HG02763 (cell line): ENCODE measurements at regions not wholly inside any gene's neighbourhood (a gene's known extent, or its start where the extent isn't known, plus 50 kb on each side); places are given as distances from the start of the nearest gene placed in this dataset.

Source experiments
- ATAC-seq: cut with Tn5 transposase; IDR thresholded peaks from one replicate; pipeline ENCODE4 v1.9.1; 2021; ENCODE audit warnings: mild to moderate bottlenecking, moderate library complexity; ENCODE audit not compliant: unreplicated experiment

DNA sequence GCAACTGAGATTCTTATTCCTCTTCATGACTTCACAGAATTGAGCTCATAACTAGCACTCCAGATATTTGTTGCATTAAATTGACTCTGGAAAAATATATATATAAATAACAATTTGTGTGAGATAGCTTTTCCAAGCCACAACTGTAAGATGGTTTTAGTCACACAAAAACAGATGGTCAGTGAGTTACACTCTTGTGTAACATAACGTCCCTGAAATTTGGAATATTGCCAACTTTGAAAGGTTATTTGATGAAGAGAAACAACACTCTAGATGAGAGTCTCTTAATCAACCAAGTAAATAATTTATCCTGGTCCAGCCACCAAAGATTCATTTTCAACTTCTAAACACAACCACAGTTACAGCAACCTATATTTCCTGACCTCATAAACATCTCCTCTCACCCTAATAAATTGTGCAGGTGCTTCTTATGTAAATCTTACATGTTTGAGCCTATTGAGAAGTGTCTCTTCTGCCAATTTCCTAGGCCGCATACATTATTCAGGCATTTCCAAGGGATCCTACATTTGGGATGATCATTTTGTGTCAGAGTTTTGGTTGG lies 84.9 kb upstream of the ACP3 start:
- ATAC-seq: no peak

DNA sequence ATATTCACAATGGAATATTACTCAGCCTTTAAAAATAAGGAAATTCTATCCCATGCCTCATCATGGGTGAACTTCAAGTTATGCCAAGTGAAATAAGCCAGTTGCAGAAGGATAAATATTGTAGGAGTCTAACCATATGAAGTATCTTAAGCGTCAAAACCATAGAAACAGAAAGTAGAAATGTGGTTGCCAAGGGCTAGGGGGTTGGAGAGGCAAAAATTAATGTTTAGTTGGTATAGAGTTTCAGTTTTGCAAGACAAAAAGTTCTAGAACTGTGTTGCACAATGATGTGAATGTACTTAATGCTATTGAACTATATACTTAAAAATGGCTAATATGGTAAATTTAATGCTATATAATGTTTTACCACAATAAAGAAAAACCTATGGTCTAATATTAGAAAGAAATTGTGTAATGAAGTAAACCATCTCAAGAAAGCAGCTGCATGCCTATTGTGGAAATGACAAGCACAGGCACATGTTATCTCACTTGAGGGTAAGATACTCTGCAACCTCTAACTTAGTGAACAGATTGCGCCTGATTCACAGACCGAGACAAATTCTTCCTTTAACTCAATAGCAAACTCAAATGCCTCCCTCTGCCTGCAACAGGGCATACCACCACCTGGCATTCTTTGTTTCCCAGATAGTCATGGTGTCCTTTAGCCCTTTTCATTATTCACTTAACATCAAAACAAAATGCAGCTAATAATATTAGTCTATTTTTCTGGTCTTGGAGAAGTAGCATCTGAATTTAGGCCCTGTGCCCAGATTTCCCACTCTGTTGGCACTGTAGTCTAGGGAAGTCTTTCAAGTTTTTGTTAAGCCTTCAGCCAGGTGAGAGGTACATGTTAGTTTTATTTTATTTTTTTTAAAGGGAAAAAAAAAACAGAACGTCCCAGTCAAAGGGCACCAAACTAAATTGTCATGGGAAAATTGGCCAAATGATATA lies 80.2 kb upstream of the ACP3 start:
- peak; percentile 84 for ATAC-seq

DNA sequence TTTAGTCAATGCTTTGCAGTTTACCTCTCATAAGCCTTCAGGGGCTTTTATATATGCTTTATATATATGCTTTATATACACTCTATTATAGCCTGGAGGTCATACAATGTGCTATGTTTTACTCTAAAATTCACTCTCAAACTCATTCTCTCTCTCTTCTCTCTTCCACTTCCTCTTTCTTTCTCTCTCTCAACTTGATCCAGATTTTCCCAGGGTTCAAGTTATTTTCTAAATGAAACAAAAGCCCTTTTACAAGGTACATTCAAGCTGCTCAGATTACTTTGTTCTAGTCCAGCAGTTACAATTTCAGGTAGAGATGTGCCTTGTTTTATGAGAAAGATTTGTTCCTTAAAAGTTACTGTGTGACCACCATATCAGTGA lies 79.6 kb upstream of the ACP3 start:
- no peak for ATAC-seq

DNA sequence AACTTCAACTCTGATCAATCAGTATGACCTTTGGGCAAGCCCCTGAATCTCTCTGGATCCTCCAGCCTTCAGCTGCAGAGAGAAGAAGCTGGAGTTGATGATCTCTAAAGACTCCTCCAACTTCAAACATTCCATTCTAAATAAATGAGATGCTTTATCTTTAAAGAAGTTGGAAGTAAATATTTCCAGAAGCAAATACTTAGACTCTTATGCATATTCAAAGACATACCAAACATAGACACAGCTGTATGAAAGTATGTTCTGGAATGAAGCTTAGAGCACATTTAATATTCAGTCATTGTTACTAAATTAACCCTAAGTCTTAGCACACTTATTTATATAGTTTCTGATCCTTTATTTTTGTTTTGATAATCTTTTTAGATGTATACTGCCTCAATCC lies 77.6 kb upstream of the ACP3 start:
- no peak for ATAC-seq

DNA sequence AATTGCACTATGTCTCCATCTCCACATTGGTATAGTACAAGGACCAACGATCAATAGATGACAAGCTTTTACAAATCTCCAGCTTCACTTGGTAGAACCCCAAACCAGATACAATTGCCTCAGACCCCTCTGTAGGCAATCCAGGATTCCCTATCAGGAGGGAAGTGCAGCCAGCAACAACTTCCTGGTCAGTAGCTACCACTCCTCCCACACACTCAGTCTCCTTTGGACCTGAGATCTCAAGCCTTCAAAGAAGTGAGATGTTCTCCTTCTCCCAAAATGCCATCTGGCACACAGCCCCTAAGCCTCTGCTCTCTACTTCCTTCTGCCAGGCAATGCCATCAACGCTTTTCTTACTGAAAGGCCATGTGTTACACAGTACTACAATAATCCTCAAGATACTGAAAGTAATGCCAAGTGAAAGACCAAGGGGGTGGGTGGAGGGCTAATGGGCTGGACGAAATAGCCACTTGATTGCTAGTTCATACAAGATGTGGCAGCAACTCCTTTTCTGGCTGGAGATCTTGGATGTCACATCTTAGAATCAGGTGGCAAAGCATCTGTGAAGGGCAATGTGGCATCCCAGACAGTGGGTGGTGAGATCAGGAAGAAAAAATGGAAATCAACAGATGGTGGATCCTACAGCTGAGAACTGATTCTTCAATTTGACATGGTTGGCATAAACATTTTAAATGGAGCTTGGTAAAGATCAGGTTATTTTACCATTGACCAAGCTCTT lies 75.3 kb upstream of the ACP3 start:
- no peak for ATAC-seq

DNA sequence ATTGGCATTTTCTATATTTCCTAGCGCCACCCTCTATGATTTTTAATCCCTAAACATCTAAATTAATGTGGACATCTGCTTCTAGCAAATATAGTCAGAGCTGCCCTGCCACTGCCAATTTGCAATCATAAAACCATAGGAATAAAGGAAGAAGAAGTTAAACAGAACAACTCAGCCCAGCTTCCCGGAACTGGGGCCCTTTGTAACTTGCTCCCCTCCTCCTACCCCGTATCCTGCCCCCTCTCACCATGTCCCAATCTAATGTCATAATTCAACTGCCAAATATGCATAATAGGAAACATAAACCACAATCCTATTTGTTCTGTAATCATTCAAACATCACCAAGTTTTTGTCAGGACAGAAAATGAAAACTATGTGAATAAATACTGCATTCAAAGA lies 74.4 kb upstream of the ACP3 start:
- ATAC-seq: no peak

DNA sequence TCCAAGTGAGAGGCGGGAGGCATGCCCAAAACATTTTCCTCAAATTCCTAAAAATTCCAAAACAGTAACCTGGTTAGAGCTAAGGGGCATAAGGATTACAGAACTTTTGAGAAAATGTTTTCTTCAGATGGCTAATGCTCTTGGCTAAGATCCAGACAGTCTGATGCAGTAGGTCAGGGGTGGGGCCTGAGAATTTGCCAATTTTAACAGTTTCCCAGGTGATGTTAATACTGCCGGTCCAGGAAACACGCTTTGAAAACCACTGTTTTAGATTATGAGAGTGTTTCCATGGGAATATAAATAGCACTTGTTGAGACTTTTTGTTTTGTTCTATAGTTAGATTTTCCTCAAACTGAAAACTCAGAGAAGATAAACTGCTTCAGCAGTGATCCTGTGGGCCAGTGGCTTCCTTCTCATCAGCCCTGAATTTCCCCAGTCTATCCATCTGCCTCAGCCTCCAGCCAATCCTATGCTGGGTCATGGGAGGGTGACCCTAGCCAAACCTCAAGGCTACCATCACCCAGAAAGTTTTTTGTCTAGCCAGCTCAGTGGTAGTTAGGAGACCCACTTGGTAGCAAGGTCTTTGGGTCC lies 71.6 kb upstream of the ACP3 start:
- no peak for ATAC-seq

DNA sequence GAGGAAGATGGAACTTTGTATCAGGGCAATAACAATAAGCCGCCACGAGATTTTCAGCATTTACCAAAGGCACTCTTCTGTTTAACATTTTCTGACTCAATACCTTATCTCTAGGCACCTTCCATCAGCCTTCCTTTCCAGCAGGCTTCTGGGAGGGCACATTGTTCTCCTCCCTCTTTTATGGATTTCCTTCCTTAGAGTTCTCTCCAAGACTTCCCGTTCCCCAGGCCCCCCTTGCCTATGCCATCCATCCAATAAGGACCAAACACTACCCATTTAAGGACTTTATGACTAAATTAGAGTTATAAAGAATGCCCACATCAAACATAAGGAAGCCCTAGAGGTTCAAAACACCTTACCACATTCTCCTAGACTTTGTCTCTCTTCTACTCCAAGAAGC lies 71.0 kb upstream of the ACP3 start:
- no peak for ATAC-seq

DNA sequence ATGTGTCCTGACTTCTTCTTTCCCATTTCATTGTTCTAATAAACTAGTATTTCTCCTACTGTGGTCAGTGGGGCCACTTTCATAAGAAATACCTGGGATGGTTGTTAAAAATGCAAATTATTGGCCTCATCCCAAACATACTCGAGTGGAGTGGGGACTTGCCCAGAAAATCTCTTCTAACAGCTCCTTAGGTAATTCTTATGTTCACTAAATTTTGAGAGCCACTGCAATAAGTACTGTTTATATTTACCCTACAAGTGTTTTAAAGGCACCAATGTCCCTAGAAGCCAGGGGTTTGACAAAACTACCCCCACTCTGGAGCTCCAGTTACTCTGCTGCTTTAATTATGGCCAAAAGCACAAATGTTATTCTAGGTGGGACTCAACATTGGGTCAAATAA lies 70.0 kb upstream of the ACP3 start:
- ATAC-seq: no peak

DNA sequence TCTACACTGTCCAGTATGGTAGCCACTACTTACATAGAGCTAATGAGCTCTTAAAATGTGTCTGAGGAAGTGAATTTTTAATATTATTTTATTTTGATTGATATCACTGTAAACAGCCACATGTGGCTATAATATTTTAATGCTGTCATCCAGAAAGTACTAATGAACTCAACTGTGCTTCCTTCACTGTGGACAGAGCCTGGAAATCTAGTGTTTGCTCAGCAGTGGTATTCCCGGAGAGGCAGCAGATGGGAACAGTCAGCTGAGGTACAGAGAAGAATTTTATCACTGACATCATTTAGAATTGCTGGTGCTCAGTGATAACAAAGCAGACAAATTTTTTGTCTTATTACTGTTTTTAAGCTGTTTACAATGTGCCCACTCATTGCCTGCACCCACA lies 68.7 kb upstream of the ACP3 start:
- ATAC-seq: no peak

DNA sequence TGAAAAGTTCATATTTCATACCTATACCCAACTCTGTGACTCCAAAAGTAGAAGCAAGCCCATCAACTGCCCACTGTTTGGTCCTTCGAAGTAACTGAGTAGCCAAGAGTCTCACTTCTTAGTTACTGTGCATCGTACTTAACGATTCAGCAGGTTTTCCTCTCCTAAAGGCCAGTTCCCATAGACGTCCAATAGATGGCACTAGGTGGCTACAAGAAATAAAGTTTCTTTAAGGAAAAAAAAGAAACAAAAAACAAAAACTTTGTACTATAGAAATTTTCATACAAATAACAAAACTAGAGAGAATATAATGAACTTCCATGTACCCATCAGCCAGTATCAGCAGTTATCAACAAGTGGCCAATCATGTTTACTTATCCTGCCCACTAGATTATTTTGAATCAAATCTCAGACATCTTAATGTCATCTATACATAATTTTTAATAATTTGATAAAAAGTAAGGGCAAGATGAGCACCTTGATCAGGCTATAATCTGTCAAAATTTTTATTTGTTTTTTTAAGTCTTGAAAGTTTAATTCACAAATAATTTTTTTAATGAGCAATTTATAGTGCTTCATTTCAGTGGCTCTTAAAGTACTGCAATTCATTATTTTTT lies 63.8 kb upstream of the ACP3 start:
- no peak for ATAC-seq

DNA sequence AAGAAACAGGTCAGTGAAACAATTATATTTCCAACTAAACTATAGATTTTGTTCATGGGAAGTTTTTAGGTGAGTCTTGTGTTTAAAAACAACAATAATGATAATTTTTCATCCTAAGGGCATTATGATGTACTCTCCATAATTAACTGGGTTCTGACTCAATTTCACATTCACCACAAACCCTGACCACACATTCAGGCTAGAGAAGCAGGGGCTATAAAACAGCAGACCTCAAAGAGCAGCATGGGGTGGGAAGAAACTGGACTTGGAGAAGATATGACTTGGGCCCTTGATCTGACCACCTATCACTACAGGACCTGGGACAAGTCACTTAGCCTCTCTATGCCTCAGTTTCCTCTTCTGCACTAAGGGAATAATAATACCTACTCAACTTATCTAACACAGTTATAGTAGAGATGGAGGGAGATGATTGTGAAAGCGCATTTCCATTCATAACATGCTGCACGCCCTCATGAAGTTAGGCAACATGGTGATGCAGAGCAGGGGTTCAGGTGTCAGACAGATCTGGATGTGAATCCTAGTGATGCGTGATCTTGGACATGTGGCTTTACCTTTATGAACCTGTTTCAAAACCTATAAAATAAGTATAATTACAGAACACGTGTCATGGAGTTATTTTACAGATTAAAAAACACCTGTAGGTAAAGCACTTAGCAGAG lies 63.0 kb upstream of the ACP3 start:
- ATAC-seq: no peak

DNA sequence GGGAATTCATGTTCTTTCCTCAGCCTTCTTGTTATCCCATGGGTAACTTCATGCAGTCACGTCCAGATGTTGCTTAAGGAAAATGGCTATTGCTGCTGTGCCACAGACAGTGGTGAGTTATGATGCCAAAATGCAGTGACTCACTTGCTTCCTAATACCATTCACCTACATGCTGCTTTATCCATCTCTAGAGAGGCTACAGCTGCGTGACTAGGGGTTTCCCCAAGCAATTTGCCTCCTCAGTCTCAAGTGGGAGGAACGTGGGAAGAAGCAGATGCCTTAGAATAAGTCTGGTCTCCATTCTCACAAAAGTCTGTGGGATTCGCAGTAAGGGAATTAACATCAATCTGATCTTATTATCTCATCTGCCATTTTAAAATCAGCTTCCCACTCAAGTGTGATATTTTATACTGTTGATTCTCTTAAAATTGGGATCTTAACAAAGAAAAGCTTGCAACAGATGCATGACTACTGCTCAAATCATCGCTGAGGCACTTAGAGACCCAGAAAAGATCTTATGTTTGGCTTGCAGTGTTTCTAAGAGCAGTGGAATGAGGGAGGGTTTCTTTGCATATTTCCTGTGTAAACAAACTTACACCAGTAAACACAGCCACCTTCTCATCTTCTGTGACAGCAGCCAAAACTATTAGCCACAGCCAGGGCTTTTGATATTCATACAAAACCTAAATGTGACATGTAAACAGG lies 62.0 kb upstream of the ACP3 start:
- no peak for ATAC-seq

DNA sequence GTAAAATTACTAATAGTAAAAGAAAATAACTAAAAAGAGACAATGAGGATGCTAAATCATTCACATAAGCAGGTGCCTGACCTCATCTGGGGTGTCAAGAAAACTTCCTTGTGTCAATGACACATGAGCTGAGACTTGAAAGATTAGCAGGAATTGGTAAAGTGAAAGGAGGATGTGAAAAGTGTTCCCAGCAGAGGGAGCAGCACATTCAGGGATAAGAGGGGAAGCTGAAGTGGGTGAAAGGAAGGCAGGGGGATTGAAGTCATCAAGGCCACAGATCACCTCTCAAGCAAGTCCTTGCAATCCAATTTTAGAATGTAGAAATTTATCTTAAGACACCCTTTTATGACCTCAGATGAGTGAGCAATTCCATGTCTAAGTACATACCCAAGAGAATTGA lies 60.2 kb upstream of the ACP3 start:
- ATAC-seq: no peak

DNA sequence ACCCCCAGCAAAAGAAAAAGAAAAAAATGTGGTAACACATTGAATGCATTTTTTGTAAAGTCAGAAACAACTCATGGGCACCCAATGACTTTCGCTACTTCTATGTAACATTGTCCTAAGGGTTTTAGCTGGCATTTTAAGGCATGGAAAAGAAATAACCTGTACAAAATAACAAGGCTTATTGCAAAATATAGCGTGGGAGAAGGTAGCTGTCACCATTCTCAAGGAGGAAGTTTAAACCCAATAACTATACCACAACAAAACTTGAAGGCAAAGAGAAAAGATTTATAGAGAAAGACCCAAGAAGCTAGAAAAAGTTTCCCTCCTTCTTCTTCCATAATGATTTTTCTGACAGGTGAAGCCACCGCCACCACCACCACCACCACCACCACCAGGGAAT lies 55.7 kb upstream of the ACP3 start:
- ATAC-seq: no peak

DNA sequence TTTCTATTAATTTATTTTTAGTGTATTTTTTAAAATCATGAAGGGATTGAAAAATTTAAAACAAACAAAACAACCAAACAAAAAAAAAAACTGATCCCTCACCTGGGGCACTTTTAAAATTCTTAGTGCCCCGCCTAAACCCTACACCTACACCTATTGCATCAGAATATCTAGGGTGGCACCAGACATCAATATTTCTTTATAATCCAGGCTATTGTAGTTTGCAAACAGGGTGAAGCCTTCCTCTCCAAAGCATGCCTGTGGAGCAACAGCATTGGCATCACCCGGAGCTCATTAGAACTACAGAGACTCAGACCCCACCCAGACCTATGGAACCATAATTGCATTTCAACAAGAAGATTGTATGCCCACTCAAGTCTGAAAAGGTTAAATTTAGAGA lies 54.9 kb upstream of the ACP3 start:
- ATAC-seq: no peak

DNA sequence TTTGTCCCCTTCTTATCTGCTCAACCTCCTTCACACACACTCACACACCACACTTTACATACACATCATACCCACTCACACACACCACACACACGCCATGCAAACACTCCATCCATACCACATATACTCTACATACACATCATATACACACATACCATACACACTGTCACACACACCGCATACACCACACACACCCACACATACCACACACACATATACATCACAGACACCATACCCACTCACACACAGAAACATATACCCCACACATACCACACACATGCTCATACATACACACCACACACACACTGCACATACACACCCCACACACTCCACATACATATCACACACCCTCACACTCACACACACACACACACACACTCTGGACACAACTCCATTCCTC lies 54.3 kb upstream of the ACP3 start:
- ATAC-seq: no peak

DNA sequence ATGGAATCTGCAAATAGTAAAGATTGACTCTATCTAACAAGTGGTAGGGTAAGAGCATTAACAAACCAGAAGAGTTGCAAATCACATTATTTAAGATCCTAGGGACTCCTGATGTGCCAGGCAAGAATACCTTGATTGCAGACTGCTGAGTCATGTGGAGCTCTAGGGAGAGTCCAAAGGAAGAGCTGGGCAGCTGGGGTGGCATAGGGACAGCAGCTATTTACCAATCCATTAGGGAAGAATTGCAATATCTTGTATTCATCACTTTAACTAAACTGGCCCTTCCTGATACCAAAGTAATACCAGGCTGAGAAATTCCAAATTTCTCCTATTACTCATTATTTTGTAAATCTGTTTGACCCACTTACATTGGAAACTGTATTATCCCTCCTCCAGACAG lies 52.2 kb upstream of the ACP3 start:
- no peak for ATAC-seq

DNA sequence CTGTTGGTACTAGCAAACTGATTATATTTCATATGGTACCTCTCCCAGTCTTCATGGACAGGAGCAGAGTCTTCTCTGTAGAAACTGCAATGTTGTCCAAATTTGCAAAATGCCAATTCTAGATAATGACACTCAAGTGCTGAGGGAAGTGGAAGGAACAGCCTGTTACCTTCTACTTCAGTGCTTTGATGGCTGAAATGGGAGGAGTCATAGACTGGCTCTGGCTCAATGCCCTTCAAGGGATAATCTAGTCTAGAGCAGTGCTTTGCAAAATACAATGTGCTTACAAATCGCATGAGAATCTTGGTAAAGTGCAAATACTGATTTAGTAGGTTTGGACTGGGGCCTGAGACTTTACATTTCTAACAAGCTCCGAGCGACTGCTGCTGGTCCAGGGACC lies 51.7 kb upstream of the ACP3 start:
- ATAC-seq: no peak

DNA sequence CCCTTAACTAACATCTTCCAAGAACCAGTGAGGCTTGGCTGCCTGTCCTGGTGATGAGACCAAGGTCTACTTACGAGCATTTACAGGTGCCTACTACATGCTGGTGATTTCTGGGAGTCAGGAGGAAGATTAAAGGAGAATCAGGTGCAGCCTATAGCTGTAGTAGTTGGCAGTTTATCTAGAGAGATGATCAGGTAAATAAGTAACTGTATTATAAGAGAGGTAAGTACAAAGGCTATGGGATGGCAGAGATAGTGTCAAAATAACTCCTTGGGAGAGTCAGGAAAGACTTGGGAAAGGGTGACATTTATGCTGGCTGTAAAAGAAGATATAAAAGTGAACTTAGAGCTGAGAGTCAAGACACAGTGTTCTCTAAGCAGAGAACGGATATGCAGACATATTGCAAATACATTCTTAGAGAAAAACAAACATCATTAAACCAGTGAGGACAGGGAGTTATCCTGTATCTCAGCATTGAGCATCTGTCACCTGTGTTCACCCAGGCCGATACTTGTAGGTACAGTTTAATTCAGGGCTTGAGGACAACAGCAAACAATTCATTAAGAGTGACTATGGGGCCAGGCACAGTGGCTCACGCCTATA lies 49.7 kb upstream of the ACP3 start:
- no peak for ATAC-seq
